ENCODE measurements at regions not wholly inside any gene's neighbourhood (a gene's known extent, or its start where the extent isn't known, plus 50 kb on each side); places are given as distances from the start of the nearest gene placed in this dataset.

DNA sequence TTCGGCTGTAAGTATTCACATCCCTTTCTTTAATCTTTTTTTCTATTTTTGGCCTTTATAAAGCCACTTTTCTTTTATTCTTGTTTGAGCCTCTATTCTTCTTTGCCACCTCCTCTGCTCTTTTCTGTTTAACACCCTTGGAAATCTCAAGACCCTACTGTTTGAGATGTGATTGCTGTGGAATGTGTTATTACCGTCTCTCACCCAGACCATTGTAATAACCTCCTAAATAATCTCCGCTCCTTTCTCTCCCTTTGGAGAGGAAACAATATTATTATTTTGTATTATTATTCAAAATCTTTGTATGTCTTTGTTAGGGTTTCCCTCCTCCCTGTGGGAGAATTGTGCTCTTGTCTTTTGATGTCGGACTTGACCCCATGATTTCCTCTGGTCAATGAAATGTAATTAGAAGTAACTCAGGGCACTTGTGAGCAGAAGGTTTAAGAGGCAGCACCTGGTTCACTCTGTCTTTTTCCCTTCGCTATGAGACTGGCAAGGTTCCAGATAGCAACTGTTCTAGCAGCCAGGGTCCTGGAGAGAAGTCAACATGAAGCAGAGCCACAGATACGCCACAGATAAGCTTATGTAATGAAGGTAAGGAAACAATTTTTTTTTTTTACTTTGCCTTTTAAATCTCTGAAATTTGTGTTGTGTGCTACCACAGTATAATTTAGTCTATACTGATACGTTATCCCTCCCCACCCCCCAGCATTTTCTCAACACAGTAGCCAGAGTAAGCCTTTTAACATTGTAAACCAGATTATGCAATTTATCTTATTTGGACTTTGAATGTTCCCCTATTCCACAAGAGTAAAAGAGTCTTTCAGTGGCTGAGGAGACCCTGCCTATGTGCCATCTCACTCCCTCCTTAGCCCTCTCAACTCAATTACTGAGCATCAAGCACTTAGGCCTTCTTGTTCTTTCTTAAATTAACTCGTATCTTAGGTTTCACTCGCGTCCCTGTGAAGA is 601.2 kb upstream of the ZNF804A start:
- Histone ChIP-seq H3K27me3 (no peaks in the 10 kb centered on the region), H3K27ac (peak overlapping the region; percentile 20 to 43 (median 36)), H3K9me3 (no peaks in the 10 kb centered on the region), H3K4me1 (peaks cover 5 to 13% of the 10 kb centered on the region in 2 donors), H3K36me3 (no peaks in the 10 kb centered on the region), H3K4me3 (replicated peaks in 1 of 3) (no peak overlapping the region)
- peak; percentile 57 to 58 for DNase-seq
- 54 to 56% methylated on average over 10 of the region's 10 CpGs for WGBS, 2 donors
- intact Hi-C loops (cut with DNase I), result no loop called here
- TF ChIP-seq, protein P1, sequence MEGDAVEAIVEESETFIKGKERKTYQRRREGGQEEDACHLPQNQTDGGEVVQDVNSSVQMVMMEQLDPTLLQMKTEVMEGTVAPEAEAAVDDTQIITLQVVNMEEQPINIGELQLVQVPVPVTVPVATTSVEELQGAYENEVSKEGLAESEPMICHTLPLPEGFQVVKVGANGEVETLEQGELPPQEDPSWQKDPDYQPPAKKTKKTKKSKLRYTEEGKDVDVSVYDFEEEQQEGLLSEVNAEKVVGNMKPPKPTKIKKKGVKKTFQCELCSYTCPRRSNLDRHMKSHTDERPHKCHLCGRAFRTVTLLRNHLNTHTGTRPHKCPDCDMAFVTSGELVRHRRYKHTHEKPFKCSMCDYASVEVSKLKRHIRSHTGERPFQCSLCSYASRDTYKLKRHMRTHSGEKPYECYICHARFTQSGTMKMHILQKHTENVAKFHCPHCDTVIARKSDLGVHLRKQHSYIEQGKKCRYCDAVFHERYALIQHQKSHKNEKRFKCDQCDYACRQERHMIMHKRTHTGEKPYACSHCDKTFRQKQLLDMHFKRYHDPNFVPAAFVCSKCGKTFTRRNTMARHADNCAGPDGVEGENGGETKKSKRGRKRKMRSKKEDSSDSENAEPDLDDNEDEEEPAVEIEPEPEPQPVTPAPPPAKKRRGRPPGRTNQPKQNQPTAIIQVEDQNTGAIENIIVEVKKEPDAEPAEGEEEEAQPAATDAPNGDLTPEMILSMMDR (IDR thresholded peaks at IDR 0.05), result no peak
- no peak for TF ChIP-seq POLR2A (IDR thresholded peaks at IDR 0.05)

DNA sequence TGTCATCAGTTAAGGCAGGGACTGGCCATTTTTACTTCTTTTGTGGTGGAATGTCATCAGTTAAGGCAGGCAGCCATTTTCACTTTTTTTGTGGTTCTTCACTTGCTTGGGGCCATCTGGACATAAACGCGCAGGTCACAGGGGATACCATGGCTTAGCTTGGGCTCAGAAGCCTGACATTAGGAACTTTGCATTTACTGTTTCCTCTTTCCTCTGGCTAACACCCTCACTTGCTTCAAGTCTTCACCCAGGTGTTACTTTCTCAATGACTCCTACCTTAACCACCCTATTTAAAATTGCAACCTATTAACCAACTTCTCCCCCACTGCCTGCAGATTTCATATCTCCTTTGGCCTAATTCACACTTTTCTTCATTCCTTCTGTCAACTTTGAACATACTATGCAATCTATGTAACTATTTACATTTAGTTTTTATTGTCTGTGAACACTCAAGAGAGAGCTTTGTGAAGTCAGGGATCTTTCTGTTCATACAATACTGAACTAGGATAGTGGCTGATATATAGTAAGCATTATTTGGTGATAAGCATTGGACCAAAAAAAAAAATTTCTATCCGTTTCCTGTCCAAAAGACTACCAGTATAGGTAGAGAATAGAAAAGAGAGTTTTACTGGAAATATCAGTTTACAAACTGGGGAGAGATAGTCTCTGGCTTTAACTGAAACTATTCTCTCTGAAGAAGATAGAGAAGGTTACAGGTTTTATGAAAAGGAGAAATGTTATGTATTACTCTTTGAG is 600.1 kb upstream of the ZNF804A start:
- H3K36me3 ChIP-seq, result no peaks in the 10 kb centered on the region
- TF ChIP-seq POLR2A (IDR thresholded peaks at IDR 0.05), result no peak
- H3K4me3 ChIP-seq (replicated peaks in 1 of 3), result no peak overlapping the region
- H3K27me3 ChIP-seq, result no peaks in the 10 kb centered on the region
- WGBS, 2 donors, result 94 to 95% methylated on average over 3 of the region's 3 CpGs
- no peak for DNase-seq
- H3K4me1 ChIP-seq, result peaks cover 0 to 7% of the 10 kb centered on the region in 2 donors
- no peaks in the 10 kb centered on the region for H3K9me3 ChIP-seq
- intact Hi-C loops (cut with DNase I), result no loop called here
- no peak overlapping the region for H3K27ac ChIP-seq

DNA sequence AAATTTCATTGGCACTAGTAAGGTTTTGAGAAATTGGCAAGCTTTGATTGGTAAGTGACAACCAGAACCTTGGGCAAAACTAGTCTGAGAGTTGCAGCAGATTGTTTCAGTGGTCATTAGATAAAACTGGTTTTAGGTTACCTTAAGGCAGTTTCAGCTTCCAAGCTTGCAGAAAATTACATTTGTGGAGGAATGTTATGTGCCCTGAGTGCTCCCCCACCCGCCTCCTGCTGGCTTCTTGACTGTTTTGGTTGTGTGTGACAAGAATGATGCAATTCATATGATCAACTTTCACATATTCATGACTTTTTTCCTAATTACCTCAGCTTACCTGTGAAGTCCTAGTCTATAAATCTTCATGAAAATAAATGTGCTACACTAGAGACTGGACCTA is 599.5 kb upstream of the ZNF804A start:
- no peak overlapping the region for H3K27ac ChIP-seq
- no peak for TF ChIP-seq POLR2A (IDR thresholded peaks at IDR 0.05)
- TF ChIP-seq, protein P1 (IDR thresholded peaks at IDR 0.05), result no peak
- no peak overlapping the region for H3K4me3 ChIP-seq (replicated peaks in 1 of 3)
- H3K9me3 ChIP-seq, result no peaks in the 10 kb centered on the region
- H3K4me1 ChIP-seq, result peaks cover 0 to 3% of the 10 kb centered on the region in 2 donors
- intact Hi-C loops (cut with DNase I), result no loop called here
- H3K36me3 ChIP-seq, result no peaks in the 10 kb centered on the region
- DNase-seq, result peak in 1 of 2 donors; percentile 17
- H3K27me3 ChIP-seq, result no peaks in the 10 kb centered on the region
- 24 to 45% methylated on average over 1 of the region's 1 CpG for WGBS, 2 donors

DNA sequence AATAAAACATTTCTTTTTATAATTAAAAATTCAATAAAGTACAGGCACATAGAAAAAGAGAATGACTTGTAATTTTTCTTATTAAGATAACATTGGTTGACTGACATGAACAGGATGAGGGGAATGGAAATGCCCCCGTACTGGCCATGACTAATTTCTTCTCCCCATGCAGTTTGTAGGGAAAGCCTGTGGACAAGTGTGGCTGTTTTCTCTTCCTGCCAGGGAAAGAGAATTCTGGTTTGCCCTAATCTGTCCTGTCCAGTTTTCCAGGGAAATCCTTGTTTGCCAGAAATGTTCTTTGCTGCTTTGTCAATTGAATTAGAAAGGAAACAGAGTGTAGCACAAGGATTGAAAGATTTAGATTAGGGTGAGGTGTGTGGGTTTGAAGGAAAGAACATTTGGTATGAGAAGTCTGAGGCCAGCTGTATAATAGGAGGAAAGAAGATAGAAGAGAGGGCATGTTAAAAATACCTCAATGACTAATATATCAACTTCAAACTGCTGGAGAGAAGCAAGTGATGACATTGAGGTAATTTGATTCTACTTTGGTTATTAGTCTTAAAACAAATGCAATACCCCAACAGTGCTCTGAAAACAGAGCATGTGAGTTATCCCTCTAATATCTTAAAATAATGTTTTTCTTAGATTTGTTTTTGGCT is 593.9 kb upstream of the ZNF804A start:
- Histone ChIP-seq H3K36me3 (no peaks in the 10 kb centered on the region), H3K27me3 (no peaks in the 10 kb centered on the region), H3K9me3 (no peaks in the 10 kb centered on the region), H3K4me1 (peaks cover 31 to 35% of the 10 kb centered on the region in 2 donors), H3K27ac (peak overlapping the region; percentile 20 to 75 (median 54)), H3K4me3 (replicated peaks in 1 of 3) (no peak overlapping the region)
- no peak for DNase-seq
- 55 to 66% methylated on average over 1 of the region's 1 CpG for WGBS, 2 donors
- TF ChIP-seq POLR2A (IDR thresholded peaks at IDR 0.05), result no peak
- TF ChIP-seq, protein P1 (IDR thresholded peaks at IDR 0.05), result no peak
- intact Hi-C loops (cut with DNase I), result no loop called here

DNA sequence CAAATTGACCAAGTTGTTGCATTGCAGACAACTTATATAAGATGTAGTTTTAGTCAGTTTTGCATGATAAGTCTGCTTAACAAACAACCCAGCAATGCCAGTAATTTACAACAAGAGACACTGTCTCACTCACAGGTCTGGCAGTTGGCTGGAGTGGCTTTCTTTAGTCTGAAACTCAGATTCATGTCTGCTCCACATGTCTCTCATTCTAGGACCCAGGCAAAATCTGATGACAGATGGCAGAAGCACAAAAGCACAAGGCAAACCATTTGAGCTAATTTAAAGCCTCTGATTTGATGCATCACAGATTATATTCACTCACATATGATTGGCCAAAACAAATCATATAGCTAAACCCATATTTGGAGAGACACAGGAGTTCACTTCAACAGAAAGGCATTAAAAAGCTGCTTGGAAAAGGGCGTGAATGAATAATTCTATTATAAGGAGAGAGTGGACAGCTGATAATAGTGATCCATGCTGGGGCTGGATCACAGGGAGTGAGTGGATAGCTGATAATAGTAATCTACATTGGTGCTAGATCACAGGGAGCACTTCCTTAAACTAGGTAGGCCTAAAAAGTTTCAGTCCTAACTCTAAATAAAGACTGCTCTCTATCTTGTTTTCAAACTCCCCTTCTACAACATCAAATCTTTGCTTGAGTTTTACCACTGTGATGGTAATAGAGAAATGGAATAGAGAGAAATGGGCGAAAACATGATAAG is 593.2 kb upstream of the ZNF804A start:
- no peaks in the 10 kb centered on the region for H3K36me3 ChIP-seq
- TF ChIP-seq, protein P1 (IDR thresholded peaks at IDR 0.05), result no peak
- no peak for TF ChIP-seq POLR2A (IDR thresholded peaks at IDR 0.05)
- no peaks in the 10 kb centered on the region for H3K27me3 ChIP-seq
- H3K4me3 ChIP-seq (replicated peaks in 1 of 3), result no peak overlapping the region
- peak overlapping the region in 2 of 3 donors; percentile 54 to 75 for H3K27ac ChIP-seq
- no peaks in the 10 kb centered on the region for H3K9me3 ChIP-seq
- intact Hi-C loops (cut with DNase I), result no loop called here
- no peak for DNase-seq
- 88 to 94% methylated on average over 2 of the region's 2 CpGs for WGBS, 2 donors
- H3K4me1 ChIP-seq, result peaks cover 31 to 35% of the 10 kb centered on the region in 2 donors

All from thyroid gland (tissue), 4 donors.